Mucosa of gallbladder (tissue), 1 donor: ENCODE measurements at regions not wholly inside any gene's neighbourhood (a gene's known extent, or its start where the extent isn't known, plus 50 kb on each side); places are given as distances from the start of the nearest gene placed in this dataset.
"Not testable (repeated sequence)": the region's sequence is repeated elsewhere in the genome, so short reads cannot be mapped to it uniquely, and the experiment has no call there.

Source experiments
- DNase-seq: peaks from one replicate; pipeline ENCODE4 v3.0.0-alpha.2; 2020; ENCODE audit warnings: low spot score
- donor health status: DM: no; HTN: no; CAD: no.

GRCh38 chr3:72085036-72085435 is 300.1 kb upstream of the PROK2 start:
- no peak for DNase-seq

- DNase-seq: no peak
These were observed 298.0 kb upstream of the PROK2 start for GRCh38 chr3:72082776-72083462.

GRCh38 chr3:72082186-72082715 is 297.3 kb upstream of the PROK2 start:
- DNase-seq: peak; percentile 41

- no peak for DNase-seq
These were observed 296.7 kb upstream of the PROK2 start for GRCh38 chr3:72081471-72082185.

GRCh38 chr3:72080800-72081199 is 295.9 kb upstream of the PROK2 start:
- no peak for DNase-seq

- DNase-seq: no peak
These were observed 295.1 kb upstream of the PROK2 start for GRCh38 chr3:72080095-72080494.

GRCh38 chr3:72079369-72079872 is 294.5 kb upstream of the PROK2 start:
- no peak for DNase-seq

GRCh38 chr3:72078676-72079368 is 293.9 kb upstream of the PROK2 start:
- no peak for DNase-seq

- no peak for DNase-seq
These were observed 292.7 kb upstream of the PROK2 start for GRCh38 chr3:72077473-72078259.

- DNase-seq: not testable (repeated sequence)
These were observed 290.9 kb upstream of the PROK2 start for GRCh38 chr3:72075848-72076247.

GRCh38 chr3:72071624-72072023 is 286.7 kb upstream of the PROK2 start:
- DNase-seq: no peak

- no peak for DNase-seq
These were observed 285.1 kb upstream of the PROK2 start for GRCh38 chr3:72070005-72070404.

- no peak for DNase-seq
These were observed 284.6 kb upstream of the PROK2 start for GRCh38 chr3:72069543-72069942.

- DNase-seq: no peak
These were observed 283.7 kb upstream of the PROK2 start for GRCh38 chr3:72068621-72069020.

GRCh38 chr3:72067721-72068120 is 282.8 kb upstream of the PROK2 start:
- no peak for DNase-seq

GRCh38 chr3:72065872-72066641 is 281.1 kb upstream of the PROK2 start:
- no peak for DNase-seq

GRCh38 chr3:72065236-72065635 is 280.3 kb upstream of the PROK2 start:
- DNase-seq: no peak

- not testable (repeated sequence) for DNase-seq
These were observed 279.8 kb upstream of the PROK2 start for GRCh38 chr3:72064727-72065126.

GRCh38 chr3:72062017-72062416 is 277.1 kb upstream of the PROK2 start:
- no peak for DNase-seq

GRCh38 chr3:72060447-72061034 is 275.6 kb upstream of the PROK2 start:
- no peak for DNase-seq
